Panc1 (cell line): ENCODE measurements at regions not wholly inside any gene's neighbourhood (a gene's known extent, or its start where the extent isn't known, plus 50 kb on each side); places are given as distances from the start of the nearest gene placed in this dataset.

Experiments
- CTCF ChIP-seq: fragments of 450-650 bp; IDR thresholded peaks from 2 replicates; pipeline ENCODE4 v1.5.1; 2017; ENCODE audit warnings: mild to moderate bottlenecking
- REST ChIP-seq, 2 experiments: IDR thresholded peaks; 2 replicates each; pipeline ENCODE4 v1.6.1; 2011 to 2012; ENCODE audit warnings: low read depth in 2 of 2, control low read depth in 1 of 2, low read length in 1 of 2, mild to moderate bottlenecking in 1 of 2, moderate library complexity in 1 of 2; ENCODE audit not compliant: insufficient read depth in 1 of 2

- TF ChIP-seq CTCF (no peak), REST (IDR thresholded peaks at IDR 0.05; ENCODE audit: insufficient read depth in 1 of 2, low read depth in 2 of 2, low read length in 1 of 2) (no peak)
Measured at GRCh38 chr4:152117520-152117919, 356.7 kb upstream of the GATB start.
